ENCODE measurements at regions not wholly inside any gene's neighbourhood (a gene's known extent, or its start where the extent isn't known, plus 50 kb on each side); places are given as distances from the start of the nearest gene placed in this dataset.

DNA sequence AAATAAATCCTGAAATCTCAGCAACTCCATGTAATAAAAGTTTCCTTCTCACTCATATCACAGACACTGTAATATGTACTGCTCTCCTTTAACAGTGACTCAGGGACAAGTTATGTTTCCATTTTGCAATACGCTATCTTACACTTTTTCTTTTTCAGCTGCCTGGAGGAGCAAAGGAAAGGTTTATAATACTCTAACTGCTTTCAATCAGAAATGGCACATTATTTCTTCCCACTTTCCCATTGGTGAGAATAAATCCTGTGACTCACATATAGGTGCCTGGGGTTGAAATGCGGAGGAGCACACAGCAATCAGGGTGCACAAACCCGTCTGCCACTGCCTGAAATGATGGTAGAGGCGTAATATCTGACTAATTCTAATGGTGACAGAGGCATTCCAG is 186.6 kb downstream of the HINT1 start:
- TF ChIP-seq POLR2A (IDR thresholded peaks at IDR 0.05; ENCODE audit: extremely low read depth, insufficient read length) = no peak
- TF ChIP-seq MYC (IDR thresholded peaks at IDR 0.05; ENCODE audit: low read depth, low read length) = no peak
- TF ChIP-seq, protein P1, sequence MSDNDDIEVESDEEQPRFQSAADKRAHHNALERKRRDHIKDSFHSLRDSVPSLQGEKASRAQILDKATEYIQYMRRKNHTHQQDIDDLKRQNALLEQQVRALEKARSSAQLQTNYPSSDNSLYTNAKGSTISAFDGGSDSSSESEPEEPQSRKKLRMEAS (IDR thresholded peaks at IDR 0.05; ENCODE audit: low read depth, low read length) = no peak
- TF ChIP-seq, protein P2, sequence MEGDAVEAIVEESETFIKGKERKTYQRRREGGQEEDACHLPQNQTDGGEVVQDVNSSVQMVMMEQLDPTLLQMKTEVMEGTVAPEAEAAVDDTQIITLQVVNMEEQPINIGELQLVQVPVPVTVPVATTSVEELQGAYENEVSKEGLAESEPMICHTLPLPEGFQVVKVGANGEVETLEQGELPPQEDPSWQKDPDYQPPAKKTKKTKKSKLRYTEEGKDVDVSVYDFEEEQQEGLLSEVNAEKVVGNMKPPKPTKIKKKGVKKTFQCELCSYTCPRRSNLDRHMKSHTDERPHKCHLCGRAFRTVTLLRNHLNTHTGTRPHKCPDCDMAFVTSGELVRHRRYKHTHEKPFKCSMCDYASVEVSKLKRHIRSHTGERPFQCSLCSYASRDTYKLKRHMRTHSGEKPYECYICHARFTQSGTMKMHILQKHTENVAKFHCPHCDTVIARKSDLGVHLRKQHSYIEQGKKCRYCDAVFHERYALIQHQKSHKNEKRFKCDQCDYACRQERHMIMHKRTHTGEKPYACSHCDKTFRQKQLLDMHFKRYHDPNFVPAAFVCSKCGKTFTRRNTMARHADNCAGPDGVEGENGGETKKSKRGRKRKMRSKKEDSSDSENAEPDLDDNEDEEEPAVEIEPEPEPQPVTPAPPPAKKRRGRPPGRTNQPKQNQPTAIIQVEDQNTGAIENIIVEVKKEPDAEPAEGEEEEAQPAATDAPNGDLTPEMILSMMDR (IDR thresholded peaks at IDR 0.05; ENCODE audit: low read depth, low read length) = no peak
- H3K4me3 ChIP-seq (ENCODE audit: low read depth, low read length) = no peak overlapping the region
- DNase-seq (ENCODE audit: low read depth) = no peak

DNA sequence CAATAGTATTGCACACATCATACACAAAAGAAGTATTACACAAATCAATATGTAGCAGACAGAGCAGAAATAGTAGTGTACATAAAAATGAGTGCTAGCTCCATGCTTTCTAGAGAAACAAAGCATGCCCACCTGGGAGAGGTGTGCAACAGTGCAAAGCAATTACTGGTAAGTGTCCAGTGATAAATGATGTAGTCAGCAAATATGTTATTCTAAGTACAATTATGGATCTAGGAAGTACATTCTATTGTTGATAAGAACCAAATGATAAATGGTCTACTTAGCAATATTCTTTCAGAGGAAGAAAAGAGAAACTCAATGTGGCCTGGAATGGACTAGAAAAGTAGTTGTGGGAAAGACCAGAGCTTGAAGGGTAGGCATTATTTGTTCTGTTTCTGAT is 188.6 kb downstream of the HINT1 start:
- TF ChIP-seq POLR2A (IDR thresholded peaks at IDR 0.05; ENCODE audit: extremely low read depth, insufficient read length) = no peak
- TF ChIP-seq MYC (IDR thresholded peaks at IDR 0.05; ENCODE audit: low read depth, low read length) = no peak
- TF ChIP-seq, protein P1 (IDR thresholded peaks at IDR 0.05; ENCODE audit: low read depth, low read length) = no peak
- TF ChIP-seq, protein P2 (IDR thresholded peaks at IDR 0.05; ENCODE audit: low read depth, low read length) = no peak
- H3K4me3 ChIP-seq (ENCODE audit: low read depth, low read length) = no peak overlapping the region
- DNase-seq (ENCODE audit: low read depth) = no peak

DNA sequence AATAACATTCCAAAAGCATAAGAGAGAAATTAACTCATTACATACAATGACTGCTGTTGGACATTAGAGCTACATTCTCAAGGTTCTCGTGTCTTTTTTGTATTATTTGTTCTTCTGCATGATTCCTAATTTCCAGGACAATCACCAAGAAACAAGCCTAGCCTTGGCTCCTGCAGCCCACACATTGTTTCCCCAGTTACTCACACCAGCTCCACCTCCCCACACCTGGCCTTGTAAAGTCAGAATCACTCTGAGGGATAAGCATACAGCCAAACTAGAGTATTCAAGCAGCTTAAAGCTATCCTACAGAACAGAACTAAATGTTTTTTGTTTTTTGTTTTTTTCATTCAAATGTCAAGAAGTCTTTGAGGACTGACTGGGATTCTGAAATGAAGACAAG is 189.2 kb downstream of the HINT1 start:
- no peak overlapping the region for H3K4me3 ChIP-seq (ENCODE audit: low read depth, low read length)
- DNase-seq (ENCODE audit: low read depth) = no peak
- TF ChIP-seq, protein P2 (IDR thresholded peaks at IDR 0.05; ENCODE audit: low read depth, low read length) = no peak
- TF ChIP-seq, protein P1 (IDR thresholded peaks at IDR 0.05; ENCODE audit: low read depth, low read length) = no peak

GRCh38 chr5:130975299-130975698 is 189.8 kb downstream of the HINT1 start:
- TF ChIP-seq, protein P2 (IDR thresholded peaks at IDR 0.05; ENCODE audit: low read depth, low read length) = no peak
- TF ChIP-seq MYC (IDR thresholded peaks at IDR 0.05; ENCODE audit: low read depth, low read length) = no peak
- no peak for TF ChIP-seq POLR2A (IDR thresholded peaks at IDR 0.05; ENCODE audit: extremely low read depth, insufficient read length)
- TF ChIP-seq, protein P1 (IDR thresholded peaks at IDR 0.05; ENCODE audit: low read depth, low read length) = no peak
- no peak for DNase-seq (ENCODE audit: low read depth)

GRCh38 chr5:130974021-130974683 is 190.9 kb downstream of the HINT1 start:
- H3K4me3 ChIP-seq (ENCODE audit: low read depth, low read length) = no peak overlapping the region
- no peak for DNase-seq (ENCODE audit: low read depth)
- TF ChIP-seq MYC (IDR thresholded peaks at IDR 0.05; ENCODE audit: low read depth, low read length) (no peak), POLR2A (IDR thresholded peaks at IDR 0.05; ENCODE audit: extremely low read depth, insufficient read length) (no peak)
- TF ChIP-seq, protein P1 (IDR thresholded peaks at IDR 0.05; ENCODE audit: low read depth, low read length) = no peak
- TF ChIP-seq, protein P2 (IDR thresholded peaks at IDR 0.05; ENCODE audit: low read depth, low read length) = no peak

More at GRCh38 chr5:130975299-130975698, 189.8 kb downstream of the HINT1 start:
- no peak overlapping the region for H3K4me3 ChIP-seq (ENCODE audit: low read depth, low read length)
